ENCODE measurements at regions not wholly inside any gene's neighbourhood (a gene's known extent, or its start where the extent isn't known, plus 50 kb on each side); places are given as distances from the start of the nearest gene placed in this dataset.

GRCh38 chr2:153020201-153020600 is 301.8 kb downstream of the ARL6IP6 start:
- Mint-ChIP-seq H3K4me1 (ENCODE audit: low read depth) (no peaks in the 10 kb centered on the region), H3K27me3 (ENCODE audit: low read depth) (no peaks in the 10 kb centered on the region), H3K4me3 (ENCODE audit: unreplicated experiment) (no peak overlapping the region), H3K36me3 (ENCODE audit: low read depth) (peaks cover 2% of the 10 kb centered on the region), H3K27ac (ENCODE audit: unreplicated experiment) (no peak overlapping the region), H3K9me3 (ENCODE audit: low read depth) (peaks cover 30% of the 10 kb centered on the region)
- TF ChIP-seq CTCF (IDR thresholded peaks at IDR 0.05), result no peak
- no peak for DNase-seq (ENCODE audit: low spot score)

DNA sequence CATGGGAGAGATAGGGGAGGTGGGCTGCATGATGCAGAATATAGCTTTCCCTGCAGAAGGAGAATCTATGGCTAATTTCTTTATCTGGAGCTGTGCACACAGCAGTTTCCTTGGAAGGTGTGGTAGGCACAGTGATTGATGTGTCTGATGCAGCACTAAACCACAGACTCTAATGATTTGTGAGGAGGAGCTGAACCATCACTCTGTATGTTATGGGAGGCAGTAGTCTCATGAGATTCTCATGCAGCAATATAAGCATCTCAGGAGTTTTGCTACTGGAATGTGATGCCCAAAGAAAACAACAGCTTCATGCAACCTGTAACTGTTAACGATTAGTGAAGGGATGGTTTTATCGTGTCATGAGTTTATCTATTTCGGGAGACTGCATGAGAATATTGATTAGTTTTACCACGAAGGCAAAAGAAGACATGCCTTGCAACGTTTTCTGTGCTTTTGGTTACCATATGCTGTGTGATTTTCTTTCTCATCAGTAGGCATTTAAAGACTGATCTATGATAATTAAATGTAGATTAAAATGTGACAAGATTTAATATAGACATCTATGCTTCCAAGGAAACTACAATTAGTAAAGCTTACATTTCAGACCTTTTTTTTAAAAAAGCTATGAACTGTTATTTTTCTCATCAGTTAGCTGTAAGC is 286.8 kb downstream of the ARL6IP6 start:
- DNase-seq (ENCODE audit: low spot score), result no peak
- TF ChIP-seq CTCF (IDR thresholded peaks at IDR 0.05), result no peak
- no peaks in the 10 kb centered on the region for H3K4me1 Mint-ChIP-seq (ENCODE audit: low read depth)
- no peaks in the 10 kb centered on the region for H3K36me3 Mint-ChIP-seq (ENCODE audit: low read depth)
- no peaks in the 10 kb centered on the region for H3K9me3 Mint-ChIP-seq (ENCODE audit: low read depth)
- no peaks in the 10 kb centered on the region for H3K27me3 Mint-ChIP-seq (ENCODE audit: low read depth)
- H3K4me3 Mint-ChIP-seq (ENCODE audit: unreplicated experiment), result no peak overlapping the region
- H3K27ac Mint-ChIP-seq (ENCODE audit: unreplicated experiment), result no peak overlapping the region

DNA sequence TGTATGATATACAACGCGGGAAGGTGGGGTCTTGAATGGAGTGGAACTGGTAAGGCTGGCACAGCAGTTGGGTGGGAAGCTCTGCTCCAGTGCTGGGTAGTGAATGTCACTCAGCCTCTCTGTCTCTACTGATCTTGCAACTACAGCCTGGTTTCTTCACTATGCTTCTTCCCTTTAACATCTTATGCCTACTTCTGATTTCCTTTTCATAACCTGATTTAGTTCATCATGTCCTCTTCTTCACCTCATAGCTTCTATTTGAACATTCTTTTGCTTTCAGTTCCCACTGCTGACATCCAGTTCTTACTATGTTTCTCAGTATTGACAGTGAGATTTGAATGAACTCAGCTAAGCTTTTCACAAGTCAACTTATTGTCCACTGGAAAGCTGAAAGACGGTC is 286.2 kb downstream of the ARL6IP6 start:
- Mint-ChIP-seq H3K9me3 (ENCODE audit: low read depth) (no peaks in the 10 kb centered on the region), H3K27ac (ENCODE audit: unreplicated experiment) (no peak overlapping the region), H3K36me3 (ENCODE audit: low read depth) (no peaks in the 10 kb centered on the region), H3K4me1 (ENCODE audit: low read depth) (no peaks in the 10 kb centered on the region), H3K27me3 (ENCODE audit: low read depth) (no peaks in the 10 kb centered on the region), H3K4me3 (ENCODE audit: unreplicated experiment) (no peak overlapping the region)
- no peak for DNase-seq (ENCODE audit: low spot score)
- TF ChIP-seq CTCF (IDR thresholded peaks at IDR 0.05), result no peak

- TF ChIP-seq CTCF (IDR thresholded peaks at IDR 0.05), result no peak
- DNase-seq (ENCODE audit: low spot score), result no peak
- no peak overlapping the region for H3K27ac Mint-ChIP-seq (ENCODE audit: unreplicated experiment)
- H3K4me3 Mint-ChIP-seq (ENCODE audit: unreplicated experiment), result no peak overlapping the region
- H3K4me1 Mint-ChIP-seq (ENCODE audit: low read depth), result no peaks in the 10 kb centered on the region
- peaks cover 17% of the 10 kb centered on the region for H3K9me3 Mint-ChIP-seq (ENCODE audit: low read depth)
- no peaks in the 10 kb centered on the region for H3K27me3 Mint-ChIP-seq (ENCODE audit: low read depth)
- H3K36me3 Mint-ChIP-seq (ENCODE audit: low read depth), result no peaks in the 10 kb centered on the region
Observed at GRCh38 chr2:152974146-152974545, 255.7 kb downstream of the ARL6IP6 start.

- Mint-ChIP-seq H3K9me3 (ENCODE audit: low read depth) (peaks cover 26% of the 10 kb centered on the region), H3K27ac (ENCODE audit: unreplicated experiment) (no peak overlapping the region), H3K27me3 (ENCODE audit: low read depth) (no peaks in the 10 kb centered on the region), H3K36me3 (ENCODE audit: low read depth) (no peaks in the 10 kb centered on the region), H3K4me1 (ENCODE audit: low read depth) (no peaks in the 10 kb centered on the region), H3K4me3 (ENCODE audit: unreplicated experiment) (no peak overlapping the region)
- no peak for DNase-seq (ENCODE audit: low spot score)
- no peak for TF ChIP-seq CTCF (IDR thresholded peaks at IDR 0.05)
Observed at GRCh38 chr2:152971685-152972084, 253.3 kb downstream of the ARL6IP6 start.
